HL-60 (cell line): ENCODE measurements at regions not wholly inside any gene's neighbourhood (a gene's known extent, or its start where the extent isn't known, plus 50 kb on each side); places are given as distances from the start of the nearest gene placed in this dataset.

ENCODE experiments used
- DNase-seq, 2 experiments: peaks; one replicate each; pipeline ENCODE4 v3.0.0-alpha.2; 2010 to 2020; ENCODE audit warnings: low read depth in 1 of 2, low spot score in 1 of 2
- H3K27ac ChIP-seq: fragments of 250-450 bp; sonication (Bioruptor Pico); replicated peaks from 2 replicates; pipeline ENCODE4 v1.5.1; 2020; ENCODE audit warnings: mild to moderate bottlenecking, moderate library complexity
- H3K27me3 ChIP-seq: fragments of 250-450 bp; sonication (Bioruptor Pico); 2 replicates; pipeline ENCODE4 v1.5.1; 2021; ENCODE audit warnings: mild to moderate bottlenecking, moderate library complexity; ENCODE audit not compliant: insufficient read depth, poor library complexity, severe bottlenecking
- H3K4me3 ChIP-seq: replicated peaks from 2 replicates; pipeline ENCODE4 v1.5.1; 2011; ENCODE audit warnings: mild to moderate bottlenecking, control low read depth, low read length; ENCODE audit not compliant: insufficient read depth
- GABPA ChIP-seq: IDR thresholded peaks from 2 replicates; pipeline ENCODE4 v1.6.1; 2012; ENCODE audit warnings: low read depth
- POLR2AphosphoS5 ChIP-seq: IDR thresholded peaks from 2 replicates; pipeline ENCODE4 v1.6.1; 2012; ENCODE audit warnings: low read depth
- REST ChIP-seq: IDR thresholded peaks from 2 replicates; pipeline ENCODE4 v1.6.1; 2012; ENCODE audit warnings: low read depth; ENCODE audit not compliant: insufficient replicate concordance
- SPI1 ChIP-seq: IDR thresholded peaks from 2 replicates; pipeline ENCODE4 v1.6.1; 2012; ENCODE audit warnings: low read depth, mild to moderate bottlenecking, borderline replicate concordance
- TF ChIP-seq, protein P1 (sequence below): IDR thresholded peaks from one replicate; pipeline ENCODE4 v1.5.1; 2011; ENCODE audit warnings: low read length, control low read depth, inconsistent platforms; ENCODE audit not compliant: insufficient read depth

GRCh38 chr9:130780415-130780814 lies 54.6 kb upstream of the ABL1 start:
- no peak for DNase-seq
- no peak for TF ChIP-seq POLR2AphosphoS5
- no peak for TF ChIP-seq GABPA
- TF ChIP-seq, protein P1, sequence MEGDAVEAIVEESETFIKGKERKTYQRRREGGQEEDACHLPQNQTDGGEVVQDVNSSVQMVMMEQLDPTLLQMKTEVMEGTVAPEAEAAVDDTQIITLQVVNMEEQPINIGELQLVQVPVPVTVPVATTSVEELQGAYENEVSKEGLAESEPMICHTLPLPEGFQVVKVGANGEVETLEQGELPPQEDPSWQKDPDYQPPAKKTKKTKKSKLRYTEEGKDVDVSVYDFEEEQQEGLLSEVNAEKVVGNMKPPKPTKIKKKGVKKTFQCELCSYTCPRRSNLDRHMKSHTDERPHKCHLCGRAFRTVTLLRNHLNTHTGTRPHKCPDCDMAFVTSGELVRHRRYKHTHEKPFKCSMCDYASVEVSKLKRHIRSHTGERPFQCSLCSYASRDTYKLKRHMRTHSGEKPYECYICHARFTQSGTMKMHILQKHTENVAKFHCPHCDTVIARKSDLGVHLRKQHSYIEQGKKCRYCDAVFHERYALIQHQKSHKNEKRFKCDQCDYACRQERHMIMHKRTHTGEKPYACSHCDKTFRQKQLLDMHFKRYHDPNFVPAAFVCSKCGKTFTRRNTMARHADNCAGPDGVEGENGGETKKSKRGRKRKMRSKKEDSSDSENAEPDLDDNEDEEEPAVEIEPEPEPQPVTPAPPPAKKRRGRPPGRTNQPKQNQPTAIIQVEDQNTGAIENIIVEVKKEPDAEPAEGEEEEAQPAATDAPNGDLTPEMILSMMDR = no peak
- no peak for TF ChIP-seq REST
- TF ChIP-seq SPI1 = no peak
- no peak overlapping the region for H3K27ac ChIP-seq
- H3K4me3 ChIP-seq = no peak overlapping the region
- no peaks in the 10 kb centered on the region for H3K27me3 ChIP-seq

GRCh38 chr9:130780865-130781504 lies 54.1 kb upstream of the ABL1 start:
- TF ChIP-seq SPI1 = no peak
- no peak for TF ChIP-seq REST
- no peak overlapping the region for H3K27ac ChIP-seq
- DNase-seq = no peak
- H3K4me3 ChIP-seq = no peak overlapping the region
- H3K27me3 ChIP-seq = no peaks in the 10 kb centered on the region

DNA sequence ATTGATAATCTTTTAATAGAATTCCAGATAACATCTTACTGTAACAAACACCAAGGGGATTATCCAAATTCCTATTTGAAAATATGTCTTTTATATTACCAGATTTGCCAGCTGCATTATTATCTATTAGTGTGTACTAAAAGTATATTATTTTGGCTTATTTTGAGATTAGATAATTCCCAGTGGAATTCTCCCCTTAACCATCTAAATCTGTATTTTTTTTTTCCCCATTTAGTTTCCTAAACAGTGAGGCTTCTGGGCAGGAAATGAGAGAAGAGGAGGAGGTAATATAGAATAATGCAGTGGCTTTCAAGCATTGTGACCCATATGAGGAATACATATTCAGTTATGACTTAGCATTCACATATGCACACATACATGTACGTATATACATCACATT lies 53.5 kb upstream of the ABL1 start:
- no peak overlapping the region for H3K4me3 ChIP-seq
- DNase-seq = no peak
- H3K27ac ChIP-seq = no peak overlapping the region
- H3K27me3 ChIP-seq = no peaks in the 10 kb centered on the region
- no peak for TF ChIP-seq POLR2AphosphoS5
- no peak for TF ChIP-seq GABPA
- TF ChIP-seq, protein P1 = no peak
- no peak for TF ChIP-seq REST
- no peak for TF ChIP-seq SPI1
